GM23338 (cell line): ENCODE measurements at regions not wholly inside any gene's neighbourhood (a gene's known extent, or its start where the extent isn't known, plus 50 kb on each side); places are given as distances from the start of the nearest gene placed in this dataset.

Experiments used
- ATAC-seq: fragments of 200-7000 bp; cut with Tn5 transposase; 3 replicates; pipeline ENCODE4 v1.9.1; 2020
- DNase-seq: peaks from one replicate; pipeline ENCODE4 v3.0.0-alpha.2; 2015; ENCODE audit warnings: low spot score
- H2AFZ ChIP-seq: fragments of 200-600 bp; sonication (generic); 2 replicates; pipeline ENCODE4 v1.8.0; 2016; ENCODE audit warnings: antibody characterized with exemption, mild to moderate bottlenecking, moderate library complexity
- H3F3A ChIP-seq: fragments of 200-600 bp; sonication (generic); replicated peaks from 2 replicates; pipeline ENCODE4 v1.8.0; 2017; ENCODE audit warnings: antibody characterized with exemption, mixed run types, low read depth
- H3K27ac ChIP-seq: fragments of 200-600 bp; sonication (generic); 2 replicates; pipeline ENCODE4 v1.6.1; 2016; ENCODE audit warnings: low read depth
- H3K27me3 ChIP-seq: fragments of 200-600 bp; sonication (generic); 2 replicates; pipeline ENCODE4 v1.8.0; 2016; ENCODE audit warnings: mild to moderate bottlenecking, mixed run types, moderate library complexity; ENCODE audit not compliant: insufficient read depth
- H3K36me3 ChIP-seq: fragments of 200-600 bp; sonication (generic); 2 replicates; pipeline ENCODE4 v1.8.0; 2016; ENCODE audit warnings: mild to moderate bottlenecking; ENCODE audit not compliant: insufficient read depth
- H3K4me1 ChIP-seq: fragments of 200-600 bp; sonication (generic); 2 replicates; pipeline ENCODE4 v1.8.0; 2016; ENCODE audit warnings: mild to moderate bottlenecking, moderate library complexity; ENCODE audit not compliant: insufficient read depth
- H3K4me2 ChIP-seq: fragments of 200-600 bp; sonication (generic); 2 replicates; pipeline ENCODE4 v1.7.1; 2017; ENCODE audit warnings: mixed run types
- H3K4me3 ChIP-seq: fragments of 200-600 bp; sonication (generic); 2 replicates; pipeline ENCODE4 v1.6.1; 2016; ENCODE audit warnings: mixed run types
- H3K79me2 ChIP-seq: fragments of 200-600 bp; sonication (generic); replicated peaks from 2 replicates; pipeline ENCODE4 v1.8.0; 2017; ENCODE audit warnings: mild to moderate bottlenecking; ENCODE audit not compliant: insufficient read depth
- H3K9me2 ChIP-seq: fragments of 200-600 bp; sonication (generic); 2 replicates; pipeline ENCODE4 v1.8.0; 2017; ENCODE audit not compliant: insufficient read depth
- H4K20me1 ChIP-seq: fragments of 200-600 bp; sonication (generic); replicated peaks from 2 replicates; pipeline ENCODE4 v1.8.0; 2017; ENCODE audit warnings: mild to moderate bottlenecking; ENCODE audit not compliant: insufficient read depth
- H3K27ac Mint-ChIP-seq: 2 replicates; pipeline ENCODE4 v1.8.0; 2020; ENCODE audit warnings: inconsistent platforms, mild to moderate bottlenecking, moderate library complexity, mixed read lengths
- H3K27me3 Mint-ChIP-seq: 3 replicates; pipeline ENCODE4 v1.8.0; 2022; ENCODE audit warnings: low read depth, mild to moderate bottlenecking, moderate library complexity, mixed read lengths, inconsistent platforms; ENCODE audit not compliant: insufficient read depth, poor library complexity
- H3K36me3 Mint-ChIP-seq: 3 replicates; pipeline ENCODE4 v1.8.0; 2021; ENCODE audit warnings: low read depth, mild to moderate bottlenecking, inconsistent platforms, moderate library complexity, mixed read lengths
- H3K4me1 Mint-ChIP-seq: 3 replicates; pipeline ENCODE4 v1.8.0; 2020; ENCODE audit warnings: mild to moderate bottlenecking, inconsistent platforms, mixed read lengths
- H3K4me3 Mint-ChIP-seq: 3 replicates; pipeline ENCODE4 v1.8.0; 2021; ENCODE audit warnings: moderate library complexity, mild to moderate bottlenecking, inconsistent platforms, mixed read lengths
- H3K9me3 Mint-ChIP-seq: 3 replicates; pipeline ENCODE4 v1.8.0; 2020; ENCODE audit warnings: moderate library complexity, mild to moderate bottlenecking, inconsistent platforms, mixed read lengths
- CREB1 ChIP-seq: fragments of 250-450 bp; sonication (Bioruptor Pico); IDR thresholded peaks from 2 replicates; pipeline ENCODE4 v1.5.0; 2020; ENCODE audit warnings: low read depth, mild to moderate bottlenecking, moderate library complexity
- EZH2phosphoT487 ChIP-seq: fragments of 200-600 bp; sonication (generic); IDR thresholded peaks from one replicate; pipeline ENCODE4 v1.8.1; 2018; ENCODE audit warnings: antibody characterized with exemption; ENCODE audit not compliant: unreplicated experiment
- NANOG ChIP-seq: IDR thresholded peaks from 2 replicates; pipeline ENCODE4 v1.6.1; 2016; ENCODE audit warnings: antibody characterized with exemption, borderline replicate concordance
- POLR2AphosphoS5 ChIP-seq: IDR thresholded peaks from 2 replicates; pipeline ENCODE4 v1.6.1; 2016; ENCODE audit warnings: antibody characterized with exemption, low read depth
- STAT1 ChIP-seq: IDR thresholded peaks from one replicate; pipeline ENCODE4 v1.6.1; 2016; ENCODE audit warnings: antibody characterized with exemption; ENCODE audit not compliant: unreplicated experiment
- ZNF114 ChIP-seq: fragments of 250-450 bp; sonication (Bioruptor Pico); IDR thresholded peaks from 2 replicates; pipeline ENCODE4 v1.5.0; 2020; ENCODE audit warnings: mild to moderate bottlenecking, moderate library complexity
- ZNF331 ChIP-seq: fragments of 250-450 bp; sonication (Bioruptor Pico); IDR thresholded peaks from 2 replicates; pipeline ENCODE4 v1.5.0; 2020; ENCODE audit warnings: low read depth, mild to moderate bottlenecking, moderate library complexity
- TF ChIP-seq, protein P1 (sequence below): IDR thresholded peaks from 2 replicates; pipeline ENCODE4 v1.6.1; 2016; ENCODE audit warnings: antibody characterized with exemption
- TF ChIP-seq, protein P2 (sequence below): fragments of 250-450 bp; sonication (Bioruptor Pico); IDR thresholded peaks from 2 replicates; pipeline ENCODE4 v1.5.0; 2020; ENCODE audit warnings: mild to moderate bottlenecking, moderate library complexity

DNA sequence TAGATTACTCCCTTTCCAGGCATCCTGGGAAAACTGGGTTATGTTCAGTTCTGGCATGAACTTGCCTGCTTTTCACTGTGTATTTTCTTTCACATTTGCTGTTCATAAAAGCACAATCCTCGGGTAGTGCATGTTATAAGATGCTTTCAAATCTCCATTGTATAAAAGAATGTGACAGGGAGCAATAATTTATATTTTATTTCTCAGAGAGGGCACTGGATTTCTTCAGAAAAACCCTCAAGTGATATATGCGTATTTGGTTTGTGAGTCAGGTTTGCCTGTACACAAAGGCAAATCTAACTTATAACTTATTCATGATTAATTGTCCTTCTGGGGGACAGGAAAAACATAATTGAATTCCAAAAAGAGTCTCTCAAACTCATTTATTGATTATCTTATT, 440.7 kb upstream of the MMADHC start:
- ATAC-seq: no peak
- no peak overlapping the region for H2AFZ ChIP-seq
- no peaks in the 10 kb centered on the region for H3K9me2 ChIP-seq
- H3K4me2 ChIP-seq: no peak overlapping the region
- no peaks in the 10 kb centered on the region for H3K36me3 ChIP-seq
- 0 out of 2 replicates have a peak, but pooled peaks cover 2% of the 10 kb centered on the region for H3F3A ChIP-seq
- H3K27ac ChIP-seq: no peak overlapping the region
- H3K79me2 ChIP-seq: no peaks in the 10 kb centered on the region
- H3K27me3 Mint-ChIP-seq: no peaks in the 10 kb centered on the region
- no peaks in the 10 kb centered on the region for H4K20me1 ChIP-seq
- no peak for DNase-seq
- H3K36me3 Mint-ChIP-seq: no peaks in the 10 kb centered on the region
- no peaks in the 10 kb centered on the region for H3K9me3 Mint-ChIP-seq
- H3K4me3 ChIP-seq: no peak overlapping the region
- H3K27me3 ChIP-seq: no peaks in the 10 kb centered on the region
- TF ChIP-seq ZNF331: no peak
- H3K27ac Mint-ChIP-seq: no peak overlapping the region
- H3K4me1 Mint-ChIP-seq: peaks cover 11% of the 10 kb centered on the region; the same call in 2 of the 3 replicates
- no peaks in the 10 kb centered on the region for H3K4me1 ChIP-seq
- H3K4me3 Mint-ChIP-seq: no peak overlapping the region

DNA sequence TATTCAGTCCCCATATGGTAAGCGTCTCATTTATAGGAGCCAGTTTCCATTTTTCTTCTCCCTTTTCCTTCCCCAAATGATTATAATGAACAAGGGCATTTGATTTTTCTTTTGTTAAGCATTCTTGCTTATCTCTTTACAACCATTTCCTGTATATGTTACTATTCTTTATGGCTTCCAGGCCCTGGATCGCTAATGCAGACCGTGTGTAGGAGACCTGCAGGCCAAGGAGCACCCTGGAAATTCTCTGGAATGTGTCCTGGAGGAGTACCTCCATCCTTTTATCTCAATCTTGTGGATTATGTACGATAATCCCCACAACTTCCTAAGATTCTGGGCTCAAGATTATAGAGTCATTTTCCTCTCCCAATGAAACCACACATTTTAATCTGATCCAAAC, 439.6 kb upstream of the MMADHC start:
- DNase-seq (no peak), ATAC-seq (no peak)
- no peaks in the 10 kb centered on the region for H3K36me3 ChIP-seq
- H3K4me1 Mint-ChIP-seq: peaks cover 14% of the 10 kb centered on the region
- 0 out of 2 replicates have a peak, but pooled peaks cover 2% of the 10 kb centered on the region for H3F3A ChIP-seq
- H3K36me3 Mint-ChIP-seq: no peaks in the 10 kb centered on the region
- no peaks in the 10 kb centered on the region for H3K27me3 Mint-ChIP-seq
- no peaks in the 10 kb centered on the region for H3K4me1 ChIP-seq
- H3K79me2 ChIP-seq: no peaks in the 10 kb centered on the region
- H4K20me1 ChIP-seq: no peaks in the 10 kb centered on the region
- no peak overlapping the region for H3K4me2 ChIP-seq
- no peaks in the 10 kb centered on the region for H3K9me3 Mint-ChIP-seq
- H3K27ac ChIP-seq: no peak overlapping the region
- no peaks in the 10 kb centered on the region for H3K9me2 ChIP-seq
- no peak overlapping the region for H3K27ac Mint-ChIP-seq
- no peaks in the 10 kb centered on the region for H3K27me3 ChIP-seq
- no peak overlapping the region for H2AFZ ChIP-seq
- TF ChIP-seq POLR2AphosphoS5 (no peak), ZNF331 (no peak), STAT1 (no peak), EZH2phosphoT487 (no peak), CREB1 (CRISPR knock-in tag) (no peak), ZNF114 (CRISPR knock-in tag) (no peak)
- TF ChIP-seq, protein P1, sequence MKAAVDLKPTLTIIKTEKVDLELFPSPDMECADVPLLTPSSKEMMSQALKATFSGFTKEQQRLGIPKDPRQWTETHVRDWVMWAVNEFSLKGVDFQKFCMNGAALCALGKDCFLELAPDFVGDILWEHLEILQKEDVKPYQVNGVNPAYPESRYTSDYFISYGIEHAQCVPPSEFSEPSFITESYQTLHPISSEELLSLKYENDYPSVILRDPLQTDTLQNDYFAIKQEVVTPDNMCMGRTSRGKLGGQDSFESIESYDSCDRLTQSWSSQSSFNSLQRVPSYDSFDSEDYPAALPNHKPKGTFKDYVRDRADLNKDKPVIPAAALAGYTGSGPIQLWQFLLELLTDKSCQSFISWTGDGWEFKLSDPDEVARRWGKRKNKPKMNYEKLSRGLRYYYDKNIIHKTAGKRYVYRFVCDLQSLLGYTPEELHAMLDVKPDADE: no peak
- no peak overlapping the region for H3K4me3 Mint-ChIP-seq
- no peak overlapping the region for H3K4me3 ChIP-seq

DNA sequence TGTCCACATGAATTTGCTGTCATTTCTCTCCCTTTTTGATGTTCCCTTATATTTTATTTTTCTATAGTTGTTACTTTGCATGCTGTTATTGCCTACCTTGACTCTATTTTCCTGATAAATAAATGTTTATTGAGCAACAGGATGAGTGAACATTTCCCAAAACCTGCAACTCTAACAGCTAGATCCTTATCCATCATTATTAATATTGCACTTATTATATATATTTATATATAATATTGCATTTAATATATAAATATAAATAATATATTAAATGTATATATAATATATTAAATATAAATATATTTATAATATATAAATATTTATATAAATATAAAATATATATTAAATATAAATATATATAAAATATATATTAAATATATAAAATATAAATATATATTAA, 436.1 kb upstream of the MMADHC start:
- no peaks in the 10 kb centered on the region for H3K27me3 Mint-ChIP-seq
- Histone ChIP-seq H3K79me2 (no peaks in the 10 kb centered on the region), H3K4me1 (0 out of 2 replicates have a peak, but pooled peaks cover 1% of the 10 kb centered on the region), H3K4me2 (no peak overlapping the region), H3K27me3 (no peaks in the 10 kb centered on the region), H3K9me2 (no peaks in the 10 kb centered on the region), H2AFZ (no peak overlapping the region), H3F3A (0 out of 2 replicates have a peak, but pooled peaks cover 2% of the 10 kb centered on the region), H3K27ac (no peak overlapping the region), H4K20me1 (no peaks in the 10 kb centered on the region), H3K36me3 (no peaks in the 10 kb centered on the region), H3K4me3 (no peak overlapping the region)
- no peak overlapping the region for H3K4me3 Mint-ChIP-seq
- peaks cover 17% of the 10 kb centered on the region for H3K4me1 Mint-ChIP-seq
- no peaks in the 10 kb centered on the region for H3K36me3 Mint-ChIP-seq
- DNase-seq: no peak
- no peaks in the 10 kb centered on the region for H3K9me3 Mint-ChIP-seq
- ATAC-seq: no peak
- H3K27ac Mint-ChIP-seq: no peak overlapping the region
- TF ChIP-seq STAT1 (no peak), ZNF114 (CRISPR knock-in tag) (no peak), EZH2phosphoT487 (no peak), ZNF331 (no peak), CREB1 (CRISPR knock-in tag) (no peak), POLR2AphosphoS5 (no peak), NANOG (no peak)
- TF ChIP-seq, protein P2, sequence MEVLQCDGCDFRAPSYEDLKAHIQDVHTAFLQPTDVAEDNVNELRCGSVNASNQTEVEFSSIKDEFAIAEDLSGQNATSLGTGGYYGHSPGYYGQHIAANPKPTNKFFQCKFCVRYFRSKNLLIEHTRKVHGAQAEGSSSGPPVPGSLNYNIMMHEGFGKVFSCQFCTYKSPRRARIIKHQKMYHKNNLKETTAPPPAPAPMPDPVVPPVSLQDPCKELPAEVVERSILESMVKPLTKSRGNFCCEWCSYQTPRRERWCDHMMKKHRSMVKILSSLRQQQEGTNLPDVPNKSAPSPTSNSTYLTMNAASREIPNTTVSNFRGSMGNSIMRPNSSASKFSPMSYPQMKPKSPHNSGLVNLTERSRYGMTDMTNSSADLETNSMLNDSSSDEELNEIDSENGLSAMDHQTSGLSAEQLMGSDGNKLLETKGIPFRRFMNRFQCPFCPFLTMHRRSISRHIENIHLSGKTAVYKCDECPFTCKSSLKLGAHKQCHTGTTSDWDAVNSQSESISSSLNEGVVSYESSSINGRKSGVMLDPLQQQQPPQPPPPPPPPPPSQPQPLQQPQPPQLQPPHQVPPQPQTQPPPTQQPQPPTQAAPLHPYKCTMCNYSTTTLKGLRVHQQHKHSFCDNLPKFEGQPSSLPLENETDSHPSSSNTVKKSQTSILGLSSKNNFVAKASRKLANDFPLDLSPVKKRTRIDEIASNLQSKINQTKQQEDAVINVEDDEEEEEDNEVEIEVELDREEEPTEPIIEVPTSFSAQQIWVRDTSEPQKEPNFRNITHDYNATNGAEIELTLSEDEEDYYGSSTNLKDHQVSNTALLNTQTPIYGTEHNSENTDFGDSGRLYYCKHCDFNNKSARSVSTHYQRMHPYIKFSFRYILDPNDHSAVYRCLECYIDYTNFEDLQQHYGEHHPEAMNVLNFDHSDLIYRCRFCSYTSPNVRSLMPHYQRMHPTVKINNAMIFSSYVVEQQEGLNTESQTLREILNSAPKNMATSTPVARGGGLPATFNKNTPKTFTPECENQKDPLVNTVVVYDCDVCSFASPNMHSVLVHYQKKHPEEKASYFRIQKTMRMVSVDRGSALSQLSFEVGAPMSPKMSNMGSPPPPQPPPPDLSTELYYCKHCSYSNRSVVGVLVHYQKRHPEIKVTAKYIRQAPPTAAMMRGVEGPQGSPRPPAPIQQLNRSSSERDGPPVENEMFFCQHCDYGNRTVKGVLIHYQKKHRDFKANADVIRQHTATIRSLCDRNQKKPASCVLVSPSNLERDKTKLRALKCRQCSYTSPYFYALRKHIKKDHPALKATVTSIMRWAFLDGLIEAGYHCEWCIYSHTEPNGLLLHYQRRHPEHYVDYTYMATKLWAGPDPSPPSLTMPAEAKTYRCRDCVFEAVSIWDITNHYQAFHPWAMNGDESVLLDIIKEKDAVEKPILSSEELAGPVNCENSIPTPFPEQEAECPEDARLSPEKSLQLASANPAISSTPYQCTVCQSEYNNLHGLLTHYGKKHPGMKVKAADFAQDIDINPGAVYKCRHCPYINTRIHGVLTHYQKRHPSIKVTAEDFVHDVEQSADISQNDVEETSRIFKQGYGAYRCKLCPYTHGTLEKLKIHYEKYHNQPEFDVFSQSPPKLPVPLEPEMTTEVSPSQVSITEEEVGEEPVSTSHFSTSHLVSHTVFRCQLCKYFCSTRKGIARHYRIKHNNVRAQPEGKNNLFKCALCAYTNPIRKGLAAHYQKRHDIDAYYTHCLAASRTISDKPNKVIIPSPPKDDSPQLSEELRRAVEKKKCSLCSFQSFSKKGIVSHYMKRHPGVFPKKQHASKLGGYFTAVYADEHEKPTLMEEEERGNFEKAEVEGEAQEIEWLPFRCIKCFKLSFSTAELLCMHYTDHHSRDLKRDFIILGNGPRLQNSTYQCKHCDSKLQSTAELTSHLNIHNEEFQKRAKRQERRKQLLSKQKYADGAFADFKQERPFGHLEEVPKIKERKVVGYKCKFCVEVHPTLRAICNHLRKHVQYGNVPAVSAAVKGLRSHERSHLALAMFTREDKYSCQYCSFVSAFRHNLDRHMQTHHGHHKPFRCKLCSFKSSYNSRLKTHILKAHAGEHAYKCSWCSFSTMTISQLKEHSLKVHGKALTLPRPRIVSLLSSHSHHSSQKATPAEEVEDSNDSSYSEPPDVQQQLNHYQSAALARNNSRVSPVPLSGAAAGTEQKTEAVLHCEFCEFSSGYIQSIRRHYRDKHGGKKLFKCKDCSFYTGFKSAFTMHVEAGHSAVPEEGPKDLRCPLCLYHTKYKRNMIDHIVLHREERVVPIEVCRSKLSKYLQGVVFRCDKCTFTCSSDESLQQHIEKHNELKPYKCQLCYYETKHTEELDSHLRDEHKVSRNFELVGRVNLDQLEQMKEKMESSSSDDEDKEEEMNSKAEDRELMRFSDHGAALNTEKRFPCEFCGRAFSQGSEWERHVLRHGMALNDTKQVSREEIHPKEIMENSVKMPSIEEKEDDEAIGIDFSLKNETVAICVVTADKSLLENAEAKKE (CRISPR knock-in tag): no peak
